Endothelial cell of umbilical vein (primary cell): ENCODE measurements at regions not wholly inside any gene's neighbourhood (a gene's known extent, or its start where the extent isn't known, plus 50 kb on each side); places are given as distances from the start of the nearest gene placed in this dataset.

Source experiments
- BruUV-seq: library from RNA; stranded (reverse); fragments of 400-500 nt; replicated peaks from 2 replicates; lab custom pipeline; 2021; lab: Mats Ljungman, UMichigan
- CTCF ChIA-PET: fragments of 300-600, 350-600 bp; sonication (Branson Sonifier 250); formaldehyde crosslinking; loops from one replicate; lab custom pipeline; 2021; ENCODE audit warnings: antibody characterized with exemption, inconsistent platforms; lab: Charles Lee
- POLR2A ChIA-PET: fragments of 300-600, 350-600 bp; sonication (Branson Sonifier 250); formaldehyde crosslinking; loops from one replicate; lab custom pipeline; 2021; ENCODE audit warnings: antibody characterized with exemption, inconsistent platforms; lab: Charles Lee
- DNase-seq: peaks from one replicate; pipeline ENCODE4 v3.0.0-alpha.2; 2011; ENCODE audit warnings: low read depth, low spot score
- FAIRE-seq: peaks from 2 replicates; lab custom pipeline; 2011; peaks lifted over from hg19 to GRCh38; lab: Jason Lieb, UNC
- H2AFZ ChIP-seq: 2 replicates; pipeline ENCODE4 v1.6.0; 2012; ENCODE audit warnings: low read depth, low read length, control low read depth, inconsistent platforms
- H3K27ac ChIP-seq: 2 replicates; pipeline ENCODE4 v1.5.1; 2011; ENCODE audit warnings: low read depth, mild to moderate bottlenecking, control low read depth, low read length, moderate library complexity; ENCODE audit not compliant: insufficient read depth
- H3K27me3 ChIP-seq, 2 experiments: 2 replicates each; pipeline versions ENCODE4 v1.6.0 to v1.6.1; 2011; ENCODE audit warnings: low read length in 2 of 2, mixed read lengths in 1 of 2; ENCODE audit not compliant: control insufficient read depth in 2 of 2, insufficient read depth in 2 of 2
- H3K36me3 ChIP-seq, 2 experiments: 2 replicates in 1 of 2; 3 replicates in 1 of 2; pipeline ENCODE4 v1.5.1; 2011; ENCODE audit warnings: low read length in 2 of 2, mild to moderate bottlenecking in 1 of 2, moderate library complexity in 1 of 2; ENCODE audit not compliant: control insufficient read depth in 2 of 2, insufficient read depth in 2 of 2; ENCODE audit errors: extremely low read depth in 1 of 2
- H3K4me1 ChIP-seq: 3 replicates; pipeline ENCODE4 v1.5.1; 2011; ENCODE audit warnings: mild to moderate bottlenecking, low read length; ENCODE audit not compliant: control insufficient read depth, insufficient read depth; ENCODE audit errors: extremely low read depth
- H3K4me2 ChIP-seq: 2 replicates; pipeline ENCODE4 v1.6.1; 2011; ENCODE audit warnings: low read length, control low read depth, mixed read lengths; ENCODE audit not compliant: insufficient read depth
- H3K4me3 ChIP-seq, 3 experiments: fragments of 200-600 bp in 1 of 3; sonication (generic), shearing (Covaris generic) in 1 of 3; replicated peaks in 1 of 3; 2 replicates each; pipeline ENCODE4 v1.5.1; 2011 to 2016; ENCODE audit warnings: control low read depth in 3 of 3, low read length in 3 of 3, mild to moderate bottlenecking in 2 of 3, inconsistent platforms in 1 of 3, low read depth in 1 of 3, moderate library complexity in 1 of 3; ENCODE audit not compliant: insufficient read depth in 1 of 3
- H3K79me2 ChIP-seq: 2 replicates; pipeline ENCODE4 v1.6.0; 2012; ENCODE audit warnings: low read length, inconsistent platforms; ENCODE audit not compliant: control insufficient read depth, insufficient read depth
- H3K9ac ChIP-seq: replicated peaks from 2 replicates; pipeline ENCODE3; 2011; ENCODE audit warnings: low read length, control low read depth; ENCODE audit not compliant: insufficient read depth; ENCODE audit errors: extremely low read depth
- H3K9me1 ChIP-seq: replicated peaks from 3 replicates; pipeline ENCODE4 v1.6.0; 2011; ENCODE audit warnings: mild to moderate bottlenecking, low read length; ENCODE audit not compliant: control insufficient read depth, insufficient read depth; ENCODE audit errors: extremely low read depth
- H3K9me3 ChIP-seq: replicated peaks from 2 replicates; pipeline ENCODE4 v1.5.1; 2012; ENCODE audit warnings: low read length, inconsistent platforms; ENCODE audit not compliant: control insufficient read depth, insufficient read depth
- H4K20me1 ChIP-seq: replicated peaks from 2 replicates; pipeline ENCODE3; 2011; ENCODE audit warnings: mild to moderate bottlenecking, low read length; ENCODE audit not compliant: control insufficient read depth, insufficient read depth; ENCODE audit errors: extremely low read depth
- CTCF ChIP-seq, 2 donors: IDR thresholded peaks; 1 replicate in 1 of 2; 2 replicates in 1 of 2; pipeline ENCODE4 v1.5.1; 2011; ENCODE audit warnings: low read length in 2 of 2, mild to moderate bottlenecking in 2 of 2, moderate library complexity in 2 of 2, control low read depth in 1 of 2, inconsistent platforms in 1 of 2, low read depth in 1 of 2; ENCODE audit not compliant: insufficient read depth in 1 of 2; ENCODE audit errors: extremely low read depth in 1 of 2
- EZH2 ChIP-seq: IDR thresholded peaks from 2 replicates; pipeline ENCODE4 v1.6.1; 2012; ENCODE audit warnings: borderline replicate concordance, low read depth, mild to moderate bottlenecking, moderate library complexity, low read length, inconsistent platforms; ENCODE audit not compliant: severe bottlenecking
- FOS ChIP-seq: IDR thresholded peaks from 2 replicates; pipeline ENCODE4 v1.6.1; 2011; ENCODE audit warnings: mild to moderate bottlenecking, low read length, moderate library complexity, borderline replicate concordance; ENCODE audit not compliant: insufficient read depth
- GATA2 ChIP-seq: IDR thresholded peaks from 2 replicates; pipeline ENCODE4 v1.7.0; 2011; ENCODE audit warnings: low read depth, mild to moderate bottlenecking, moderate library complexity, mixed read lengths, low read length; ENCODE audit not compliant: insufficient read length, insufficient read depth
- JUN ChIP-seq: IDR thresholded peaks from 2 replicates; pipeline ENCODE4 v1.6.1; 2011; ENCODE audit warnings: borderline replicate concordance, low read depth; ENCODE audit not compliant: insufficient read length, insufficient read depth
- MAX ChIP-seq: IDR thresholded peaks from 2 replicates; pipeline ENCODE4 v1.6.1; 2011; ENCODE audit not compliant: insufficient read depth, insufficient read length
- MYC ChIP-seq: IDR thresholded peaks from one replicate; pipeline ENCODE4 v1.6.1; 2011; ENCODE audit warnings: mild to moderate bottlenecking, low read depth, low read length
- POLR2A ChIP-seq: IDR thresholded peaks from 2 replicates; pipeline ENCODE4 v1.6.1; 2012; ENCODE audit warnings: low read depth, mild to moderate bottlenecking, control low read depth, low read length
- POLR2AphosphoS5 ChIP-seq: IDR thresholded peaks from 2 replicates; pipeline ENCODE4 v1.6.1; 2012; ENCODE audit warnings: low read depth, mild to moderate bottlenecking, control low read depth, low read length, moderate library complexity; ENCODE audit not compliant: insufficient read depth
- dilution Hi-C: fragments of 300-500 bp; cut with MboI; formaldehyde crosslinking; loops from one replicate; pipeline ENCODE4 v1.15.0; 2019; ENCODE audit warnings: low sequenced_read_pairs; ENCODE audit not compliant: extremely low pct_ligation_motif_present
- intact Hi-C: fragments of 100-400 bp; cut with micrococcal nuclease; formaldehyde crosslinking; loops from one replicate; pipeline ENCODE4 v1.10.0; 2022

GRCh38 chr1:214831956-214832355 is 229.0 kb downstream of the CENPF start:
- dilution Hi-C loops = no loop called here

More at GRCh38 chr1:214831956-214832355, 229.0 kb downstream of the CENPF start:
- Histone ChIP-seq H3K36me3 (no peaks in the 10 kb centered on the region), H3K4me1 (no peaks in the 10 kb centered on the region), H3K27ac (no peak overlapping the region), H3K27me3 (no peaks in the 10 kb centered on the region), H3K9me1 (no peaks in the 10 kb centered on the region), H2AFZ (no peak overlapping the region), H3K9ac (no peak overlapping the region), H3K4me2 (no peak overlapping the region), H4K20me1 (no peaks in the 10 kb centered on the region), H3K79me2 (no peaks in the 10 kb centered on the region), H3K9me3 (no peaks in the 10 kb centered on the region), H3K4me3 (no peak overlapping the region)
- DNase-seq (no peak), FAIRE-seq (no peak)
- CTCF ChIA-PET = no interaction called here
- TF ChIP-seq POLR2AphosphoS5 (no peak), POLR2A (no peak), GATA2 (no peak), JUN (no peak), CTCF (IDR thresholded peaks at IDR 0.05; ENCODE audit: extremely low read depth in 1 of 2, insufficient read depth in 1 of 2, low read depth in 1 of 2, low read length in 2 of 2) (no peak), FOS (no peak), EZH2 (no peak), MYC (no peak), MAX (no peak)
- no TSS peak for BruUV-seq
- intact Hi-C loops = no loop called here
- POLR2A ChIA-PET = no interaction called here
